Femur (tissue), 1 donor: ENCODE measurements at regions not wholly inside any gene's neighbourhood (a gene's known extent, or its start where the extent isn't known, plus 50 kb on each side); places are given as distances from the start of the nearest gene placed in this dataset.
"Not testable (repeated sequence)": the region's sequence is repeated elsewhere in the genome, so short reads cannot be mapped to it uniquely, and the experiment has no call there.

ENCODE experiments used
- DNase-seq: peaks from one replicate; pipeline ENCODE4 v3.0.0-alpha.2; 2017

DNA sequence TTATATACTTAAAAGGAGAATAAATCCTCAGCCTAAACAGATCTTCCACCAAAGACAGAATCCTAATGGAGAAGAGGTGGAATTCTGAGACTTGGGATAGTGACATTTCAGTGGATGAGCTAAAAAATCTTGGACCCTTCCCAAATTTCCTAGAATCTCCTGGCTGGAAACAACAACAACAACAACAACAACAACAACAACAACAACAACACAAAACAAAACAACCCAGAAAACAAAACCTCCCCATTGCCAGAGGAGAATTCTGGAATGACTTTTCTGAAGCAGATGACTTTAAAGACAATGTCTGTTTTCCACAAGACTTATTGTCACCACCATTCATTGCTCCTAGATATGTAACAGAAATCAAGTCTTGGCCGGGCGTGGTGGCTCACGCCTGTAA is 322.1 kb downstream of the ARL4A start:
- no peak for DNase-seq

DNA sequence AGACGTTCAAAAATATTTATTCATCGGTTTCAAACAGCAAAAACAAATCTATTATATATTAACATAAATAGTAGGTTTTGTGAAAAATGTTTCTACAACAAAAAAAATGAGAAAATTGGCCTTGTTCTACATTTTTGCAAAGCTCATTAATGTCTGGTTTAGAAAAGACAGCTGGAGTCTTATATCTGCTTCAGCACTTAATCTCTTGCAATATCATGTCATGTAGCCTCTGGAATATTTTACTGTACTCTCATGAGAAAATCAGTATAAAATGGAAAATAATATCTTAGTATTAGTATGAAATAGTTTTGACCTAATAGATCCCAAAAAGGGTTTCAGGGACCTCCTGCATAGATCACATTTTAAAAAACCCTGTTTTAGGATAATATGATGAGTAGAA is 326.6 kb downstream of the ARL4A start:
- DNase-seq, result no peak

DNA sequence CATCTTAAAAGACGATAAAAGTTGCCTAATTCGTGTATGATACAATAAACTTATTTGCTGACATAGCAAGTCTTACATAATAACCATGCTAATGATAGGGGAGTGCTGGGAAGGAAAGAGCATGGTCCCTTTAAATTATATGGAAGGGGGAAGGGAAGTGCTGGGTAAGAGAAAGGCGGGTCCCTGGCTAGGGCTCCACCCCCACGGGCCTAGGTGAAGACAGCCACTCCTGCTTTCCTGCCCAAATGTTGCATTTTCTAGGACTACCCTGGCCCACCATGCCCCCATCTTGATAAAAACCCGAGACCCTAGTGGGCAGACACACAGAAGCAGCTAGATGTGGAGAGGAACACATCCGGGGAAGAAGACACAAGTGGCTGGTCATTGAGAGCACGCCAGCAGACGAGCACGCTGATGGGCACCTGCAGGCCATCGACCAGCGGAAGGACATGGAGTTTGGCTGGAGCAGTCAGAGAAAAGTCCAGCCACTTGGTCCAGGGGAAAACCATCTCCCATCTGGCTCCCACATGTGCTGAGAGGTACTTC is 328.7 kb downstream of the ARL4A start:
- no peak for DNase-seq

DNA sequence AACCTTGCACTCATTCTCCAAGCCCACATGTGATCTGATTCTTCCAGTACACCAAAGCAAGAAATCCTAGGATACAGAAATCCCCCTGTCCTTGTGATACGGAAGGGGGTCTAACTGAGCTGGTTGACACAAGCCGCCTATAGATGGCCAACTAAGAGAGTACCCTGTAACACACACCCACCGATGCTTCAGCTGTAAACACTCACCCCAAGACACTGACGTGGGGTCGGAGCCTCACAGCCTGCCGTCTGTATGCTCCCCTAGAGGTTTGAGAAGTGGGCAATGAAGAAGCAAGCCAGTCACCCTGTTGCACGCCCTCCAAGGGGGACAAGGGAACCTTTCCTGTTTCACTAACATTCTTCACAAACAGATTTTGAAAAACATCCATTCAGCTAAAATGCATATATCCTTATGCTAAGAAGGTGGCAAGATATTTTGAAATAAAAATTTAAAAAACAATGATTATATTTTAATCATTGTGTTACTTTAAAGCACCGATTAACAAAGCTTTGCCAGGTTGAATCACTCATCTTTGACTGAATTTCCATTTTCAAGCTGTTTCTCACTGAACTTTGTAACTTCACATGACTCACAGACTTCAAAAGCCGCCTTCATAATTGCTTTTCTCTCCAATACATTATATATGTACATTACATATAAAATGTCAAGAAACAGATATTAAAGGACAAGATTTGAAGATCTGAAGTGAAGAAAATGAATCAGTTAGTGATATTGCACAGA is 329.3 kb downstream of the ARL4A start:
- no peak for DNase-seq

DNA sequence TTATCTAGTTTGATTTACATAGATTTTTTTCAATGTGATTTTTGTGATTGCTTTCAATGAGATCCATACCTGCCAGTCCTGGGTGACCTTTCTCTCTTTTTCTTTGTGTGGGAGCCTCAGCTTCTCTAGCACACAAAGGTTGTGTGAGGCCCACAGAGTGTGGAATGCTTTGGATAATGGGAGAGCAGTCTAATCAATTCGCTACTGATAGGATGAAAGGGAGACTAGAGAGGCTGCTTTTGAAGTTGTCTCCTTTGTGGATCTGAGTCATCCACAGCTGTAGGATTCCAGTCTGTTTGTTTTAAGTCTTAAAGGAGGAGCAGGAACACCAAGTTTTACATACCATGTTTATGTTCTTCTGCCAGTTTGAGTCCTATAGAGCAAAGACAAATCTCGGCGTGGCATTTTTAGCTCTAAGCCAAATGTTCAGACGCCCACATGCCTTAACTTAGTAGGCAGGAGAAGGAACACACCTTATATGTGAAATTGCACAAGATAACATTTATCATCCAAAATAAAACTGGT is 330.0 kb downstream of the ARL4A start:
- DNase-seq, result no peak

DNA sequence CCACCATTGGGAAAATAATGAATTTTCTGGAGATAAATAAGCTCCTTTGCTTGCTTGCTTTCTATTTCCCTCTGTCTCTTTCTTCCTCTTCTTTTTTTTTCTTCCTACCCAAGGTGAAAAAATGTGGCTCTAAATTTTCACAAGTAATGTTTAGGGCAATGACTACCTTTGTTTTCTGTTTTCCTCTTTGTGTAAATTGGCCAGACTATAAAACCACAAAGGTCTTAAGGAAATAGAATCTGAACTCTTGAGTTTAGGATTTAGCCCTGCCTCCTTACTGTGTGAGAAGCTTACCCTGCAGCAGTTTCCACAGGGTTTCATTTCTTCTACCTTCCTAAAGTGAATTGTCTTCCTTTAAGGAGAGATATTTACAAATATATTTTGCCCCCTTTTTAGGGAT is 330.4 kb downstream of the ARL4A start:
- DNase-seq, result no peak

DNA sequence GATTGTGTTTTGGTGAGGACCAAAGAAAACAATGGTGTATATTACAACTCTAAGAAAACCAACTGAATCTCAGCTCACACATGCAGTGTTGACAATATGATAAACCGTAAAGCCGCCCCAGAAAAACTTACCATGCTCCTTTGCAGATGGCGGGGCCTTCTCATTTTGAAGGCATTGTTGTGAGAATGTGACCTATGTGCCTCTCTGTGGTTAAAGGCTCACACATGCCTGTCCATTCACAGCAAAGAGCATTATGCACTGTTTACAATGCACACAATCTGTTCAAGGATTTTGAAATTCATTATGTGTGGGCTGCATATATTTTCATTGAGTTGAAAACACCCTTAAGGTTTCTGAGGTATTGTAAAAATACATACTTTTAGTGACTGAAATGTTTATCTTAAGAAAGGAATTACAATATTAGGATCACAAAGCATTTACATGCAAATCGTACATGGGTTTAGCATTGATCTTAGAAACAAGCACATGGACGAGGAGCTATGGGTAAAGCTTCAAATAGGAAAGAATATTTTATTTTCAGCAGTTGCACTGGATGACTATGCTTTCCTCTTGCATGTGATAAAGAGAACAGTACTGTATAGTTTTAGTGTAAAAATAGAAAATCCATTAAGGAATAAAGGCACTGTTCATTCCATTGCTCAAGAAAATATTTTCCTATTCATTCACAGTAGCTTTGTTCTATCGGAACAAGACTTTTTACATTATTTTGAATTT is 334.3 kb downstream of the ARL4A start:
- no peak for DNase-seq

DNA sequence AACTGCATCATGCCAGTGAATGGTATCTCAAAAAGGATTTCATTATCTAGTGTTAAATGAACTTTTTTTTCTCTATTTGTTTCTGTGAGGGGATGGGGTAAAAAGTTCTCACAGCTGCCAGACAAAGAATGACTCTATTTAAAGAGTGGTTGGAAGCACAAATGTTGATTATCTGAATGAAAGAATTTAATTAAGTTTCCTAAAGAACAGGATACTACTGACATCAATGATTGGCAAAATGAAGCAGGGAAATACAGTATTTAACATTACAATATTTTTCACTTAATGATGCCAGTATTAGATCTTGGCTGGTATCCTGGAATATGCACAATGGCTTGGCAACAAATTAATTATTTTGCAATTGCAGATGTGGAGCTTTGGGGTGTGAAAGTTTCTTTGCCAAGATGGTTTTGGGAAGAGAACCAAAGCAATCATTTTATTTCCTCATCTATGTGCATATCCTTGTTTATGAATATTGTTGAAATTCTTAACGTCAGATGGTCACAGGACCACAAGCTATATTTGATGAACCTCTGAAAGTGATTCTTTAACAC is 336.8 kb downstream of the ARL4A start:
- DNase-seq, result no peak

DNA sequence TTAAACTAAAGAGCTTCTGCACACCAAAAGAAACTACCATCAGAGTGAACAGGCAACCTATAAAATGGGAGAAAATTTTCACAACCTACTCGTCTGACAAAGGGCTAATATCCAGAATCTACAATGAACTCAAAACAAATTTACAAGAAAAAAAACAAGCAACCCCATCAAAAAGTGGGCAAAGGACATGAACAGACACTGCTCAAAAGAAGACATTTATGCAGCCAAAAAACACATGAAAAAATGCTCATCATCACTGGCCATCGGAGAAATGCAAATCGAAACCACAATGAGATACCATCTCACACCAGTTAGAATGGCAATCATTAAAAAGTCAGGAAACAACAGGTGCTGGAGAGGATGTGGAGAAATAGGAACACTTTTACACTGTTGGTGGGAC is 337.6 kb downstream of the ARL4A start:
- not testable (repeated sequence) for DNase-seq

DNA sequence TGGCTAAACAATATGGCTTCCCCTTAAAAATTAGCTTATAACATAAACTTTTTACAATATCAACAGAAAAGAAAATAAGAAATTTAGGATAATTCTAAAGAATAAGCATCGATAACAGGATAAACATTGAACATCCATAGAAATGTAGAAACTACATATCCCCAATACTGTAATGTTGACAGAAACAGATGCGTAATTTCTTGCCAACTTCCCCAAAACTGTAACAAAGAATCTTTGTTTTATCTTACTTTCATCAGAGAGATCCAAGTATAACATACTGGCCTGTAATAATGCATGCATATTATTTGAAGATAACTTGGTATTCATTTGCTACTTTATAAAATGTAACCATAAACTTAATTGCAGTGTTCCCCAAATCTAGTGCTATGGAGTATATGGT is 339.9 kb downstream of the ARL4A start:
- no peak for DNase-seq

DNA sequence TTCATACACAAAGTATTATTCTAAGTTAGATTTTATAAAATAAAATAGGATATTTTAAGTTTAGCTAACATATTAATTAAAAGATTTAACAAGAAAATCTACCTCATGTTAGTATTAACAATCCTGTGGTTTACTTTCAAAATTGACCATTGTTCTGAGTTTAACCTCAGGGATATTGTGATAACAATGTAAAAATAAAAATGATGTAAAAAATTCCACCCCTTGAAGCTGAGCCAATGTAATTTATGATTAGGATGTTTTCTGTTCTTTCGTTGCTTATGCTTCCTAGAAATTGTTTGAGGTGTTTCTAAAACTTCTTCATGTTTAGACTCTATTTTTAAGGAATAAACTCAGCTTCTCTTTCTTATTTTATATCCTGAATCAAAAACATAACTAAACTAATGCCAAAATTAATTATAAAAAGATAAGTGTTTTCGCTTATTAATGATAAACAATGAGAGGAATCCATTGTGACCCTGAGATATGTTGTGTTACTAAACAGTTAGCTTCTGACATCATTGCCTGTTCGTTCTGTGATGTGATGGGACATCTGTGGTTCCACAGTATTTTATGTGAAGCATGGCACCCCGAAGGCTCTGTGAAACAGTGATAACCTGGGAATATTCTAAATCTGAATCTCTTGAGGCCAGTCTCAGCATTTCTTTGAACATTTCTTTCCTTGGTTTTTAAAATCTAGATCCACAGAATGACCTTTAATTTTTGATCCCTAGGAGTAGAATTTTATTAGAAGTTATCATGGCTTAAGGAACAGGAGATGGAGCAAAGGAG is 340.8 kb downstream of the ARL4A start:
- no peak for DNase-seq

DNA sequence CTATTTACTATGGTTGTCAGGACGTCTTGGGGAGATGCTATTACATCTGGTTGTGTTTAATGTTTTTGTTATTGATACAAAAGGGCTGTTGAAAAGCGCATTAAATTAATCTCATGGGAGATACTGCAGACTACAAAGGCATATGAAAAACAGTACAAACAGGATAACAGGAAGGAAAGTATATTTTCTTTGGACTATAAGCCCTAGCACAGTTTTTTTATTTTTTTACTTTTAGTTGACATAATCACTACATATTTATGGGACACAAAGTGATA is 341.3 kb downstream of the ARL4A start:
- DNase-seq, result no peak

DNA sequence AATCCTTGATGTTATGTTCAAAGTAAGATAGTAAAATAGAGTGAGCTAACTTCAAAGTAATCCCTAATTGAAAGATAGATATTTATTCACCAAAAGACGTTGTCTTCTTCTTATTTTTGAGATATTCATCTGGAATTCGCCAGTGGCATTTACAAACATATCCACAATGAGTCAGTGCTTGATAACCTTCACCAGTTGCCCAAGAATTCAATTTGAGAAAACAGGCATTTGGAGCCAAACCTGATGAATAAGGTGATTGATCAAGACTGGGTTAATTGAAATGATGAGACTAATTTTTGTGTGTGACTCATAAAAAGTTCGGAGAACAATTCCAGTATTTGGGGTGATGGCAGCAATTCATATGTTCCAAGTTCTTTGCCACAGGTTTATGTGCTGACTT is 344.0 kb downstream of the ARL4A start:
- no peak for DNase-seq

DNA sequence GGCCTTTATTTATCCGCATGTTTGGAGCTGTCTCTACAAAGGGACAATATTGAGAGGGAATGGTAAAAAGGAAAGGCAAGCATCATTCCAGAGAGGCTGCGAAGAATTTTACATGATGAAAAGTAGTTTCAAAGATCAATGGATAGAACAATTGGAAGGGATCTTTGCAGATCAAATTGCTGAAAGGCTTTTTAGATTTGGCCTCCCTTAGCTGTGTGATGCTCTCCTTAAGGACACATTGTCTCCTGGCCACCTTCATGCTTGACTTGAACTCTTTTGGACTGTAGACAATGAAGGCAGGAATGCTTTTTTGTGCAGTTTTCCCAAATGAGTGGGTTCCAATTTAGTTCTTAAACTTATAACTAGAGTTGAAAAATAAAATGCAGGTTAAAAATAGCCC is 344.7 kb downstream of the ARL4A start:
- no peak for DNase-seq

DNA sequence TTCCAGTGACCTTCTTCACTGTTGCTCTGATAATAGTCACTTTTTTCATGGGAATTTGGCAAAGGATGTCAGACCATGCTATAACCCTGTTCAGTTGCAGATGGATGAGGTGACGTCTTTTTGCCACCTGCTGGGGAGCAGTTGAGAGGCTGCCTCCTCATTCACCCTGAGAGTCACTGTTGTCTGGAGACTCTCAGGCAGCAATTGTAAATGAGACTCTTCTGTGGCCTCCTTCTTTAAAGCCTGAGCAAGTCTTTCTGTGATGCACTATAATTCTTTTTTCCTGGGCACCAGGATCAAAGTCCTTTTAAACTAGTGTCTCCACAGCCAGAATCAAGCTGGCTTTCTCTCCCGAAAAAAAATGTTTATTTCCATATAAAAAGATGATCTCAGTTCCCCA is 345.1 kb downstream of the ARL4A start:
- no peak for DNase-seq

DNA sequence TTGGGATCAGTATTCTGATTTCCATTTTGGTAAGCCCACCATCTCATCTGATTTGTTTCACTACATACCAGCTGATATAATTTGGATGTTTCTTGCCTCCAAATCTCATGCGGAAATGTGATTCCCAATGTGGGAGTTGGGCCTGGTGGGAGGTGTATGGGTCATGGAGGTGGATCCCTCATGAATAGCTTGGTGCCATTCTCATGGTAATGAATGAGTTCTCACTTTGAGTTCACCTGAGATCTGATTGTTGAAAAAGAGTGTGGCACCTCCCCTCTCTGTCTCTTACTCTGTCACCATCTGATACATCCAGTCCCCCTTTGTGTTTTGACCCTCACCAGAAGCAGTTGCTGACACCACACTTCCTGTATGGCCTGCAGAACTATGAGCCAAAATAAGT is 347.3 kb downstream of the ARL4A start:
- no peak for DNase-seq

DNA sequence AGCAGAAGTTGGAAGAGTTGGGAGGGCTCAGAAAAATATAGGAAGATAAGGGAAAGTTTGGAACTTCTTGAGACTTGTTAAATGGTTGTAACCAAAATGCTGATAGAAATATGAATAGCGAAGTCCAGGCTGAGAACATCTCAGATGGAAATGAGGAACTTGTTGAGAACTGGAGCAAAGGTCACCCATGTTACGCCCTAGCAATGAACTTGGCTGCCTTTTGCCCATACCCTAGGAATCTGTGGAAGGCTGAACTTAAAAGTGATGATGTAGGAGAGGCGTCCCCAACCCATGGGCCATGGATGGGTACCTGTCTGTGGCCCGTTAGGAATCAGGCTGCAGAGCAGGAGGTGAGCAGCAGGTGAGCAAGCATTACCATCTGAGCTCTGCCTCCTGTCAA is 347.8 kb downstream of the ARL4A start:
- no peak for DNase-seq

DNA sequence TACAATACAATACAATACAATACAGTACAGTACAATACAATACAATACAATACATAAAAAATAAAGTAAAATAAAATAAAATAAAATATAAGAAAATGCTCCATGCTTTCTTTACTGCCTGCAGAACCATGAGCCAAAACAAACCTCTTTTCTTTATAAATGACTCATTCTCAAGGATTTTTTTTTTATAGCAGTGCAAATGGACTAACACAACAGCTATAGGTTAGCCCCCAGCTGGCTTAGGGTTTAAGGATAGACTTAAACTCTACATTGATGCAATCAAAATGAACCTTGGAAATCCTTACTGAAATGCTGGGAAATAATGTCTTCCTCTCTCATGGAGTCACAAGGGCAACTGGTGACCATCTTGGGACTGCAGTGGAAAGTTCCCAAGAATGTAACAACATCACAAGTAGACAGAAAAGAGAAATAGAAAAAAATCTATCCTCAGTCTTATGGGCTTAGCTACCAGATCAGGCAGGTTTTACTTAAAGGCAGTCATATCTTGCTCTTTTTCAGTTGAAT is 348.9 kb downstream of the ARL4A start:
- DNase-seq, result no peak

DNA sequence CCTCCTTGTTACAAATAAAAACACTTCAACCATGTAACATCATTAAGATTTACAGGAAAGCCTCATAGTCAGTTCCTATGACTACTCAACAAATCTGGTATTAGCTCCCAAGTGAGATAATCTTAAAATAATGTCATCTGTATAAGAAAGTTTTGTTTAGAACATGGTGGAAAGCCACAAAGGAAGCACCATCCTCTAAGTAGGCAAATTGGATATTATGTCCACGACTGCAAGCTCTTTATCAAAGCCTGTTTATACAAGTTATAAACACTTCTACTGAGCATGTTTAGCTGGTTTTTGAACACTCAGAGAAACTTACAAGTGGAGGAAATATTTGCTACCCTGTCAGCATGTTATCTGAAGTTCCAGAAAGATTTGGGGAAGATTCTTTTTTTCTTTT is 349.8 kb downstream of the ARL4A start:
- DNase-seq, result no peak

DNA sequence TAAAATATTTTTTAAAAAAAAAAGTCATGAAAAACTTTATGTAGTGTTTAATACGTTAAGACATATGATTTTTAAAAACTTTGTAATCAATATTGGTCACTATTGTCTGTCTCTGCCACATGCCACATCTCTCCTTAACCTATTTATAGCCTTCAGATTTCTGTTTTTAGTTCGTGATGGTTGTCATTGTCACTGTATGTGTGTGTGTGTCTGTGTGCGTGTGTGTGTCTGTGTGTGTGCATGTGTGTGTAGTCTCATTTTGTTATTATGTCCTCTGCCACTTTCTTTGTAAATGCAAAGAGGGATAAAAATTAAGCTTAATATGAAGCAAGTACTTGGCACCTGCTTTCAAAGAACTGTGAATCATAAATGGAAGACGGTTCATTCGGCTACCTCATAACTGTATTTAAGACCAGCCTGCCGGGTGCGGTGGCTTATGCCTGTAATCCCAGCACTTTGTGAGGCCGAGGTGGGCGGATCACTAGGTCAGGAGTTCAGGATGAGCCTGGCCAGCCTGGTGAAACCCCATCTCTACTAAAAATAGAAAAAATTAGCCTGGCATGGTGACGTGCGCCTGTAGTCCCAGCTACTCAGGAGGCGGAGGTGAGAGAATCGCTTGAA is 354.0 kb downstream of the ARL4A start:
- no peak for DNase-seq

DNA sequence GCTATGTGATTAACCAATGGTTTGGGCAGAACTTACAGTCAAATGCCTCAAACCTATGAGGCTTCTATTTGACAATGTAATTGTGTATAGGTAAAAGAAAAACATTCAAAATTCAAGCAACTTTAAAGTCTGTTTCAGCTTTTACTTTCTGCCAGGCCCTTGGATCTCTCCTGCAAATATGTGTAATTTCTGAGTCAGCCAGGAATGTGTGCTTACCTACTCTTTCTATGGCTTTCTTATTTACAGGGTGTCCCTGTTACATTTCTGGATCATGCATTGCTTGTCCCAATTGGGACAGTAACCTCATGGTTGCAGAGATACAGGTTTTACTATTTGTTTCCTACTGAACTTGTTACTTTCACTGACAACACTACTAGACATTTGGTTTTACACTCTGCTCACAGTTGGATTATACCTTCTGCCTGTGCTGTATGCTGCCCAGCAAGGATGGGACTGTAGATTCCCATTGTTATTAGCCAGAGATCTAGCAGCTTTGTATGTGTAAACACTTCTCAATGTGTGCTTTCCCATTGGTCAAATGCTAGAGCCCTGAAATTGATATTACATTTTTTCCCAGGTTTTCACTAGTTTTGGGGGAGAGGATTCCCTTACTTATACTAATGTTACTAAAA is 355.3 kb downstream of the ARL4A start:
- no peak for DNase-seq

DNA sequence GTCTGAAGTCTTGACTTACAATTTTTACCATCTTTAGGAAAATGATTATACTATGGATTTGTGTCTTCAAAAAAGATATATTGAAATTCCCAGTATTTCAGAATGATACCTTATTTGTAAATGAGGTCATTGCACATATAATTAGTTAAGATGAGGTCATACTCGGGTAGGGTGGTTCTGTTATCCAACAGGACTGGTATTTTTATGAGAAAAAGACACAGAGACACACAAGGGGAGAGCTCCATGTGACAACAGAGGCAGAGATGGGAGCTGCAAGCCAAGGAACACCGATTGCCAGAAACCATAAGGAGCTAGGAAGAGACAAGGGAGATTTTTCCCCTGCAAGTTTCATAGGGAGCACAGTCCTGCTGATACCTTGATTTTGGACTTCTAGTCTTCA is 356.9 kb downstream of the ARL4A start:
- DNase-seq, result no peak
